NCI-H82 treated with DMSO at 0.1 percent for 48 hours (cell line): ENCODE measurements at regions not wholly inside any gene's neighbourhood (a gene's known extent, or its start where the extent isn't known, plus 50 kb on each side); places are given as distances from the start of the nearest gene placed in this dataset.

Experiments
- DNase-seq: peaks from one replicate; lab custom pipeline; 2025; ENCODE audit not compliant: unreplicated experiment; lab: John Stamatoyannopoulos, UW

GRCh38 chr17:6218333-6218732, 148.2 kb downstream of the WSCD1 start:
- no peak for DNase-seq

- DNase-seq: no peak
Observed at GRCh38 chr17:6215071-6216035, 145.2 kb downstream of the WSCD1 start.

- DNase-seq: no peak
Observed at GRCh38 chr17:6213859-6214258, 143.7 kb downstream of the WSCD1 start.

- DNase-seq: no peak
Observed at GRCh38 chr17:6212766-6213165, 142.6 kb downstream of the WSCD1 start.

- no peak for DNase-seq
Observed at GRCh38 chr17:6209829-6210228, 139.7 kb downstream of the WSCD1 start.

GRCh38 chr17:6208608-6209180, 138.5 kb downstream of the WSCD1 start:
- no peak for DNase-seq

GRCh38 chr17:6205525-6205924, 135.3 kb downstream of the WSCD1 start:
- no peak for DNase-seq

GRCh38 chr17:6205033-6205432, 134.9 kb downstream of the WSCD1 start:
- DNase-seq: no peak

GRCh38 chr17:6204203-6204722, 134.1 kb downstream of the WSCD1 start:
- no peak for DNase-seq

- DNase-seq: no peak
Observed at GRCh38 chr17:6196355-6196754, 126.2 kb downstream of the WSCD1 start.

GRCh38 chr17:6195123-6195522, 124.9 kb downstream of the WSCD1 start:
- DNase-seq: no peak

GRCh38 chr17:6191405-6192324, 121.5 kb downstream of the WSCD1 start:
- no peak for DNase-seq

- DNase-seq: no peak
Observed at GRCh38 chr17:6187836-6188235, 117.7 kb downstream of the WSCD1 start.

- no peak for DNase-seq
Observed at GRCh38 chr17:6186998-6187397, 116.8 kb downstream of the WSCD1 start.

GRCh38 chr17:6184508-6184907, 114.3 kb downstream of the WSCD1 start:
- no peak for DNase-seq

GRCh38 chr17:6179017-6179416, 108.8 kb downstream of the WSCD1 start:
- DNase-seq: no peak

- no peak for DNase-seq
Observed at GRCh38 chr17:6177941-6178694, 107.9 kb downstream of the WSCD1 start.
